ENCODE measurements at regions not wholly inside any gene's neighbourhood (a gene's known extent, or its start where the extent isn't known, plus 50 kb on each side); places are given as distances from the start of the nearest gene placed in this dataset.

GRCh38 chr15:31954374-31955172 is 75.7 kb upstream of the CHRNA7 start:
- H3K79me2 ChIP-seq (ENCODE audit: control insufficient read depth, insufficient read depth, low read length, unreplicated experiment): no peaks in the 10 kb centered on the region
- H3K27ac ChIP-seq (ENCODE audit: low read depth, low read length): no peak overlapping the region
- H3K4me1 ChIP-seq (ENCODE audit: control insufficient read depth, insufficient read depth, low read length, unreplicated experiment): no peaks in the 10 kb centered on the region
- no peaks in the 10 kb centered on the region for H3K36me3 ChIP-seq (ENCODE audit: insufficient read depth, low read length)
- H3K27me3 ChIP-seq (ENCODE audit: insufficient read depth, low read length): no peaks in the 10 kb centered on the region
- H3K4me3 ChIP-seq (ENCODE audit: low read depth, low read length): no peak overlapping the region
- H2AFZ ChIP-seq (ENCODE audit: low read length, unreplicated experiment): no peak overlapping the region

GRCh38 chr15:31955734-31956133 is 74.6 kb upstream of the CHRNA7 start:
- Histone ChIP-seq H3K27me3 (ENCODE audit: insufficient read depth, low read length) (no peaks in the 10 kb centered on the region), H3K4me1 (ENCODE audit: control insufficient read depth, insufficient read depth, low read length, unreplicated experiment) (no peaks in the 10 kb centered on the region), H3K36me3 (ENCODE audit: insufficient read depth, low read length) (no peaks in the 10 kb centered on the region), H3K27ac (ENCODE audit: low read depth, low read length) (no peak overlapping the region), H2AFZ (ENCODE audit: low read length, unreplicated experiment) (no peak overlapping the region), H3K79me2 (ENCODE audit: control insufficient read depth, insufficient read depth, low read length, unreplicated experiment) (no peaks in the 10 kb centered on the region), H3K4me3 (ENCODE audit: low read depth, low read length) (no peak overlapping the region)

- Histone ChIP-seq H3K4me3 (ENCODE audit: low read depth, low read length) (no peak overlapping the region), H3K27ac (ENCODE audit: low read depth, low read length) (no peak overlapping the region), H3K79me2 (ENCODE audit: control insufficient read depth, insufficient read depth, low read length, unreplicated experiment) (no peaks in the 10 kb centered on the region)
Observed at GRCh38 chr15:31957581-31957980, 72.7 kb upstream of the CHRNA7 start.

GRCh38 chr15:31964586-31965307 is 65.6 kb upstream of the CHRNA7 start:
- Histone ChIP-seq H3K79me2 (ENCODE audit: control insufficient read depth, insufficient read depth, low read length, unreplicated experiment) (no peaks in the 10 kb centered on the region), H3K4me3 (ENCODE audit: low read depth, low read length) (no peak overlapping the region), H2AFZ (ENCODE audit: low read length, unreplicated experiment) (no peak overlapping the region), H3K27me3 (ENCODE audit: insufficient read depth, low read length) (peaks cover 3% of the 10 kb centered on the region; the same call in 1 of the 2 replicates), H3K4me1 (ENCODE audit: control insufficient read depth, insufficient read depth, low read length, unreplicated experiment) (no peaks in the 10 kb centered on the region), H3K36me3 (ENCODE audit: insufficient read depth, low read length) (no peaks in the 10 kb centered on the region), H3K27ac (ENCODE audit: low read depth, low read length) (no peak overlapping the region)

More at GRCh38 chr15:31957581-31957980, 72.7 kb upstream of the CHRNA7 start:
- Histone ChIP-seq H3K36me3 (ENCODE audit: insufficient read depth, low read length) (no peaks in the 10 kb centered on the region), H2AFZ (ENCODE audit: low read length, unreplicated experiment) (no peak overlapping the region), H3K4me1 (ENCODE audit: control insufficient read depth, insufficient read depth, low read length, unreplicated experiment) (no peaks in the 10 kb centered on the region), H3K27me3 (ENCODE audit: insufficient read depth, low read length) (no peaks in the 10 kb centered on the region)

- H3K79me2 ChIP-seq (ENCODE audit: control insufficient read depth, insufficient read depth, low read length, unreplicated experiment): no peaks in the 10 kb centered on the region
- H3K27me3 ChIP-seq (ENCODE audit: insufficient read depth, low read length): peaks cover 3% of the 10 kb centered on the region; the same call in 1 of the 2 replicates
- no peak overlapping the region for H2AFZ ChIP-seq (ENCODE audit: low read length, unreplicated experiment)
- H3K4me1 ChIP-seq (ENCODE audit: control insufficient read depth, insufficient read depth, low read length, unreplicated experiment): no peaks in the 10 kb centered on the region
- no peak overlapping the region for H3K4me3 ChIP-seq (ENCODE audit: low read depth, low read length)
- no peak overlapping the region for H3K27ac ChIP-seq (ENCODE audit: low read depth, low read length)
- H3K36me3 ChIP-seq (ENCODE audit: insufficient read depth, low read length): no peaks in the 10 kb centered on the region
Observed at GRCh38 chr15:31970007-31970406, 60.3 kb upstream of the CHRNA7 start.

- H2AFZ ChIP-seq (ENCODE audit: low read length, unreplicated experiment): no peak overlapping the region
- no peaks in the 10 kb centered on the region for H3K79me2 ChIP-seq (ENCODE audit: control insufficient read depth, insufficient read depth, low read length, unreplicated experiment)
- no peaks in the 10 kb centered on the region for H3K4me1 ChIP-seq (ENCODE audit: control insufficient read depth, insufficient read depth, low read length, unreplicated experiment)
- H3K27me3 ChIP-seq (ENCODE audit: insufficient read depth, low read length): peaks cover 2% of the 10 kb centered on the region; the same call in 1 of the 2 replicates
- H3K36me3 ChIP-seq (ENCODE audit: insufficient read depth, low read length): no peaks in the 10 kb centered on the region
- no peak overlapping the region for H3K4me3 ChIP-seq (ENCODE audit: low read depth, low read length)
- no peak overlapping the region for H3K27ac ChIP-seq (ENCODE audit: low read depth, low read length)
Observed at GRCh38 chr15:31973197-31973596, 57.1 kb upstream of the CHRNA7 start.

GRCh38 chr15:31974154-31974794 is 56.0 kb upstream of the CHRNA7 start:
- no peak overlapping the region for H3K27ac ChIP-seq (ENCODE audit: low read depth, low read length)
- H3K4me3 ChIP-seq (ENCODE audit: low read depth, low read length): no peak overlapping the region
- no peaks in the 10 kb centered on the region for H3K79me2 ChIP-seq (ENCODE audit: control insufficient read depth, insufficient read depth, low read length, unreplicated experiment)
- H2AFZ ChIP-seq (ENCODE audit: low read length, unreplicated experiment): no peak overlapping the region
- H3K36me3 ChIP-seq (ENCODE audit: insufficient read depth, low read length): no peaks in the 10 kb centered on the region
- H3K4me1 ChIP-seq (ENCODE audit: control insufficient read depth, insufficient read depth, low read length, unreplicated experiment): no peaks in the 10 kb centered on the region
- no peaks in the 10 kb centered on the region; the same call in 1 of the 2 replicates for H3K27me3 ChIP-seq (ENCODE audit: insufficient read depth, low read length)

- Histone ChIP-seq H2AFZ (ENCODE audit: low read length, unreplicated experiment) (no peak overlapping the region), H3K79me2 (ENCODE audit: control insufficient read depth, insufficient read depth, low read length, unreplicated experiment) (no peaks in the 10 kb centered on the region), H3K27ac (ENCODE audit: low read depth, low read length) (no peak overlapping the region)
Observed at GRCh38 chr15:31974855-31975829, 55.2 kb upstream of the CHRNA7 start.

GRCh38 chr15:31975830-31976229 is 54.5 kb upstream of the CHRNA7 start:
- H3K27ac ChIP-seq (ENCODE audit: low read depth, low read length): no peak overlapping the region
- no peaks in the 10 kb centered on the region; the same call in 1 of the 2 replicates for H3K27me3 ChIP-seq (ENCODE audit: insufficient read depth, low read length)
- no peak overlapping the region for H3K4me3 ChIP-seq (ENCODE audit: low read depth, low read length)
- no peaks in the 10 kb centered on the region for H3K79me2 ChIP-seq (ENCODE audit: control insufficient read depth, insufficient read depth, low read length, unreplicated experiment)
- H2AFZ ChIP-seq (ENCODE audit: low read length, unreplicated experiment): no peak overlapping the region
- H3K4me1 ChIP-seq (ENCODE audit: control insufficient read depth, insufficient read depth, low read length, unreplicated experiment): no peaks in the 10 kb centered on the region
- no peaks in the 10 kb centered on the region for H3K36me3 ChIP-seq (ENCODE audit: insufficient read depth, low read length)

More at GRCh38 chr15:31974855-31975829, 55.2 kb upstream of the CHRNA7 start:
- no peak overlapping the region for H3K4me3 ChIP-seq (ENCODE audit: low read depth, low read length)
- no peaks in the 10 kb centered on the region for H3K4me1 ChIP-seq (ENCODE audit: control insufficient read depth, insufficient read depth, low read length, unreplicated experiment)
- no peaks in the 10 kb centered on the region for H3K36me3 ChIP-seq (ENCODE audit: insufficient read depth, low read length)
- no peaks in the 10 kb centered on the region; the same call in 1 of the 2 replicates for H3K27me3 ChIP-seq (ENCODE audit: insufficient read depth, low read length)

GRCh38 chr15:31977138-31977537 is 53.2 kb upstream of the CHRNA7 start:
- no peak overlapping the region for H3K27ac ChIP-seq (ENCODE audit: low read depth, low read length)
- H2AFZ ChIP-seq (ENCODE audit: low read length, unreplicated experiment): no peak overlapping the region
- no peak overlapping the region for H3K4me3 ChIP-seq (ENCODE audit: low read depth, low read length)
- no peaks in the 10 kb centered on the region for H3K36me3 ChIP-seq (ENCODE audit: insufficient read depth, low read length)
- H3K79me2 ChIP-seq (ENCODE audit: control insufficient read depth, insufficient read depth, low read length, unreplicated experiment): no peaks in the 10 kb centered on the region
- H3K4me1 ChIP-seq (ENCODE audit: control insufficient read depth, insufficient read depth, low read length, unreplicated experiment): no peaks in the 10 kb centered on the region
- no peaks in the 10 kb centered on the region; the same call in 1 of the 2 replicates for H3K27me3 ChIP-seq (ENCODE audit: insufficient read depth, low read length)
